MM.1S (cell line): ENCODE measurements at regions not wholly inside any gene's neighbourhood (a gene's known extent, or its start where the extent isn't known, plus 50 kb on each side); places are given as distances from the start of the nearest gene placed in this dataset.

Experiments used
- EZH2 ChIP-seq: fragments of 300-600 bp; sonication (generic); optimal IDR thresholded peaks from 2 replicates; pipeline ENCODE3; 2017; ENCODE audit warnings: low read depth, mild to moderate bottlenecking, antibody characterized with exemption, low read length, mixed read lengths
- EZH2phosphoT487 ChIP-seq: fragments of 300-600 bp; sonication (generic); IDR thresholded peaks from 2 replicates; pipeline ENCODE4 v1.6.1; 2018; ENCODE audit warnings: antibody characterized with exemption, low read length
- TF ChIP-seq, protein P1 (sequence below): fragments of 300-600 bp; sonication (generic); IDR thresholded peaks from 2 replicates; pipeline ENCODE4 v1.5.1; 2016; ENCODE audit warnings: antibody characterized with exemption, low read length, mixed read lengths

DNA sequence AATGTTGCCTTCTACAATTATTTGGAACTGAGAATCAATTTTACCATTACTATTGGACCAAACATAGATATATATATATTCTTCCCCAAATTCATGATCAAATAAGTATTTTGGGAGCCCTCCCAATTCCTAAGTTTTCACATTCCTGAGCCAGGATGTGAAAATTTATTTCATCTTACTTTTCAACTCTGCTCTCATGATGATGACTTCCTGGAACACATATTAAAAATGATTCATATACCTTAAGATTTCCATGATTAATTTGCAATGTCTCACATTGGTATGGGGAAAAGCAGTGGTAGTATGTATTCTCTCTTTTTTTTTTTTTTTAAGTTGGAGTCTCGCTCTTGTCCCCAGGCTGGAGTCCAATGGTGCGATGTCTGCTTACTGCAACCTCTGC, 596.1 kb upstream of the ZEB2 start:
- TF ChIP-seq, protein P1, sequence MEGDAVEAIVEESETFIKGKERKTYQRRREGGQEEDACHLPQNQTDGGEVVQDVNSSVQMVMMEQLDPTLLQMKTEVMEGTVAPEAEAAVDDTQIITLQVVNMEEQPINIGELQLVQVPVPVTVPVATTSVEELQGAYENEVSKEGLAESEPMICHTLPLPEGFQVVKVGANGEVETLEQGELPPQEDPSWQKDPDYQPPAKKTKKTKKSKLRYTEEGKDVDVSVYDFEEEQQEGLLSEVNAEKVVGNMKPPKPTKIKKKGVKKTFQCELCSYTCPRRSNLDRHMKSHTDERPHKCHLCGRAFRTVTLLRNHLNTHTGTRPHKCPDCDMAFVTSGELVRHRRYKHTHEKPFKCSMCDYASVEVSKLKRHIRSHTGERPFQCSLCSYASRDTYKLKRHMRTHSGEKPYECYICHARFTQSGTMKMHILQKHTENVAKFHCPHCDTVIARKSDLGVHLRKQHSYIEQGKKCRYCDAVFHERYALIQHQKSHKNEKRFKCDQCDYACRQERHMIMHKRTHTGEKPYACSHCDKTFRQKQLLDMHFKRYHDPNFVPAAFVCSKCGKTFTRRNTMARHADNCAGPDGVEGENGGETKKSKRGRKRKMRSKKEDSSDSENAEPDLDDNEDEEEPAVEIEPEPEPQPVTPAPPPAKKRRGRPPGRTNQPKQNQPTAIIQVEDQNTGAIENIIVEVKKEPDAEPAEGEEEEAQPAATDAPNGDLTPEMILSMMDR: no peak
- TF ChIP-seq EZH2 (no peak), EZH2phosphoT487 (no peak)
